GM18870 (cell line): ENCODE measurements at regions not wholly inside any gene's neighbourhood (a gene's known extent, or its start where the extent isn't known, plus 50 kb on each side); places are given as distances from the start of the nearest gene placed in this dataset.
"Not testable (repeated sequence)": the region's sequence is repeated elsewhere in the genome, so short reads cannot be mapped to it uniquely, and the experiment has no call there.

Experiments
- ATAC-seq: cut with Tn5 transposase; IDR thresholded peaks from one replicate; pipeline ENCODE4 v1.9.1; 2021; ENCODE audit warnings: moderate library complexity; ENCODE audit not compliant: unreplicated experiment

DNA sequence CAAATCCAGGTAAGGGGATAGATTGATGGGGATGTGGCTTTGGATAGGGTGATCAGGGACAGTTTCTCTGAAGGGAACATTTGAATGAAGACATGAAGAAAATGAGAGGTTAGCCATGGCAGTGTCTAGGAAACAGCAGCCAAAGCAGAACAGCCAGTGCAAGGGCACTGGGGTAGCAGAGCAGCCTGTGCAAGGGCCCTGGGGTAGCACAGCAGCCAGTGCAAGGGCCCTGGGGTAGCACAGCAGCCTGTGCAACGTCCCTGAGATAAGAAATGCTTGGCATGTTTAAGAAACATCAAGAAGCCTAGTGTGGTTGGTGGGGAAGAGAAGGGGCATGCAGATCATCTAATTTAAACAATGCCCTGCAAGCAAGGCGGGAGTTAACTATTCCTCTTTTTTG is 128.5 kb downstream of the IRX5 start:
- ATAC-seq, result no peak

- no peak for ATAC-seq
Measured at GRCh38 chr16:55061126-55061525, 130.5 kb downstream of the IRX5 start.

DNA sequence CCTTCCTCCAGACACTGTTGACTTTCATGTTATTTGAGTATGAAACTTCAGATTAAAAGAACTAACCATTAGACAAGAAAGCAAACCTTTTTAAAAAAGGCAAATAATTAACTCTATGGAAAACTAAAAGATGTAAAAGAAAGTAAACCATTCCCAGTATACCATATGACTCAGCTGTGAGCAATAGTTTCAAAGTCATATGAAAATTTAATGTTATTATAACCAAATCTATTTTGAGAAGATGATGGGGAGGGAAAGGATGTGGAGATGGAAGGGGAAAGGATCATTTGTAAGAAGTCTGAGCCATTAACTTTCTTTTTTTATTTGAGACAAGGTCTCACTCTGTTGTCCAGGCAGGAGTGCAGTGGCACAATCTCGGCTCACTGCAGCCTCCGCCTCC is 131.8 kb downstream of the IRX5 start:
- ATAC-seq, result no peak

GRCh38 chr16:55072976-55073375 is 142.3 kb downstream of the IRX5 start:
- no peak for ATAC-seq

GRCh38 chr16:55073830-55074229 is 143.2 kb downstream of the IRX5 start:
- no peak for ATAC-seq

- ATAC-seq, result not testable (repeated sequence)
Measured at GRCh38 chr16:55075208-55075607, 144.5 kb downstream of the IRX5 start.

DNA sequence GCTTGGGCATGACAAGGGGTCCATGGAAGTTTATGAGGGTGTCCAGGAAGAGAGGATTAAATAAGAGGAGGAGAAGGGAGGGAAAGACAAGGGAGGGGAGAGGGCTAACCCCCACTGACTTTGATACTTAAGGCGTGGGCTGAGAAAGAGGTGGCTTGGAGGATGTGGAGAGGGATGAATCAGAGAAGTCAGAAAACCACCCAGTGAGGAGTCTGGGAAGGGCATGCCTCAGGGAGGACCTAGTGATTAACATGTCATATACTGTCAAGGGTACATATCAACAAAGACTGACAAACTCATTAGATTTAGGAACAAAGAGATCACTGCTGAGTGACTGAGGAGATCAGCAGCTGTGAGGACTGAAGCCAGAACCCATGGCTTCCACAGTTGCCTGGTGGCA is 145.4 kb downstream of the IRX5 start:
- no peak for ATAC-seq

DNA sequence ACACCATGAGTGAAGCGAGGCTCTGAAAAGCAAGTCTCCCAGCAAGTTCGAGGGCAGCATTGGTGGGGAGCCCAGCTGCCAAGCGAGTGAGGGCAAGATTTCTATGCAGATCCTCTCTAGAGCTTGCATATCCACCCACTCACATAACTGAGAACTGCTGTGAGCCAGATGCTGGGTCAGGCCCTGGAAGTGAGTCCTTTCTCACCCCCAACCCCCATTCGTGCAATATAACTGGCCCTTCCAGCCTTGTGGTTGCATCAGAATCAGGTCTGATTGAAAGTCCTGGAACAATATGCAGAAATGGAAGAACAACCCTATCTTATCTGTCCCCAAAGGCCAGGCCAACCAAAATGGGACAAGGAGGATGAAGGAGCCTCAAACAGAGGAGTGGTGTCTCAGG is 146.6 kb downstream of the IRX5 start:
- ATAC-seq, result no peak

- no peak for ATAC-seq
Measured at GRCh38 chr16:55078153-55078552, 147.5 kb downstream of the IRX5 start.

DNA sequence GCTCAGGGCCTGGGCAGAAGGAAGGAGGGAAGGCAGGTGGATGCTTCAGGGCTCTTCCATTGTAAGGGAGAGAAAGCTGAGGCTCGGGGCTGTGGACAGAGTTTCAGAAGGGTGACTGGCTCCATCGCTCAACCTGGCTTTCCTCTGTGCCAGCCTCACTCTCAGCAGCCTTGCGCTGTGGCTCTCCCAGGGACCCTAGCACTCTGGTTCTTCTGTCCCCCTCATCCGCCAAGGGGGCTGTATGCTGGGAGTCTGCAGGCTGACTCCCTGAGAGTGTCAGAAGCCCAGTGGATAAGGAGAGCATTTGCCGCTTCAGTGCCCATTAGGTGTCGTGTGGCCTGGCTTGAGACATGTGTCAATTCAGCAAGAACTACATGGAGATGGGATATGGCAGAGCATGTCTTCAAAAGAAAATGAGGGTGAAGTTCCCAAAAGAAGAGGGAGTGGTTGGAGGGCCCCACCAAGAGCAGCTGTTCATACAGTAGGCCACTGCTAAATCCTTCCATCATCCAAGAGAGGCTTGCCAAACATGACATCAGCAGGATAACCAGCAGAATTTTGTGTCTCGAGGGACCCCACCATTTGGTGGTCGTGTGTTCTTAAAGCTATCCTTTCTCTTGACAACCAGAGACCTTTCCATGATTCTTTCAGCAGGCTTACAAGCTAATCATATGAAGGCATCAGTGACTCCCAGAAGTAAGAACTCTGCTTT is 148.2 kb downstream of the IRX5 start:
- ATAC-seq, result no peak

DNA sequence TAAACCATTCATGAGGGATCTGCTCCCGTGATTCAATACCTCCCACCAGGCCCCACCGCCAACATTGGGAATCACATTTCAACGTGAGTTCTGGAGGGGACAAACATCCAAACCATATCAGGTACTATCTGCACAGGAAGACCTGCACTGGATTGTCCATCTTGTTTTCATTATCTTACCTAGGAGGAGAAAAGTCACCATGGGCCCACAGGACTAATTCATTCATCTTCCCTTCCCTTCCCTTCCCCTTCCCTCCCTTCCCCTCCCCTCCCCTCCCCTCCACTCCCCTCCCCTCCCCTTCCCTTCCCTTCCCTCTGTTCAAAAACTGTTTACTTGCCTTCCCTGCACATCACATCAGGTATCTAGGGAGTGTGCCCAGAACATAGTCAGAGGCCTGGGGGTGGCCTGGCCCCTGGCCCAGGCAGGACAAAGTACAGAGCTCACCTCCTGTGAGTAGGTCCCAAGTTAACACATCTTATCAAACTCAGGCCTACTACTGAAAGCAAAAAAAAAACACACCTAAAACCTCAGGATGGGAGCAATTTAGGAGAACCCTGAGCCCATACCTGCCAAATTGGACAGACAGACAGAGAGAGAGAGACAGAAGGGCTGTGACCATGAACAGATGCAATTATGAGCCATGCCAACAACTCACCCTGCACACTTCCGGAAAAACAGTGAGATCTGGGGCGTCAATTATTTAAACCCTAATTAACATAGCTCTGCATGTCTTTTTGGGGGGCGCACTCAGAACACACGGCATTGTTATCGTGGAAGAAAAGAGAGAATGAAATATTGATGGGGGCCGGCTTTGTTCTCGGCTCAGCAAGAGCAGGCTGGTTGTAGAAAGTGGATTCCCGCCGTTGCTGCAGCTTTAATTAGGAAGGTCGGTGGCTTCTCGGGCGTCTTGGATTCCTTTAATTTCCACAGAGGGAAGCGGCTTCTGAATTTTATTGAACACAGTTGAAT is 151.2 kb downstream of the IRX5 start:
- no peak for ATAC-seq

GRCh38 chr16:55082591-55082976 is 151.9 kb downstream of the IRX5 start:
- ATAC-seq, result no peak

GRCh38 chr16:55083052-55083451 is 152.4 kb downstream of the IRX5 start:
- ATAC-seq, result no peak

- ATAC-seq, result no peak
Measured at GRCh38 chr16:55088098-55088497, 157.4 kb downstream of the IRX5 start.

- no peak for ATAC-seq
Measured at GRCh38 chr16:55089600-55089999, 158.9 kb downstream of the IRX5 start.

- ATAC-seq, result no peak
Measured at GRCh38 chr16:55091213-55091870, 160.7 kb downstream of the IRX5 start.

DNA sequence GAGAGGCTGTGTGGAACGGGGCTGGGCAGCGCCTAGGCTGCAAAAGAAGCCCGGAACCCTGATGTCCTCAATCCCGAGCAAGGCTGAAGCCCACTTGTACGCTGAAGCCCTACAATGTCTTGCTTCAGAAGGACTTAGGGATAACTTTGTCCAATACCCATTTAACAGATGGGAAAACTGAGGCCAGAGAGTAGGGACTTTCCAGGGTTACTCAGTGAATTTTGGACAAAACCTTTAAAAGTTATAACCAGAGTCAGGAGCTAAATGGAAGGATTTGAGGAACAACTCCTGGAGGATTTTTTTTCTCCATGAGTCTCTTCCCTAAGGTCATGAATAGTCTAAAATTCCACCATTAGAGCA is 161.2 kb downstream of the IRX5 start:
- ATAC-seq, result no peak

DNA sequence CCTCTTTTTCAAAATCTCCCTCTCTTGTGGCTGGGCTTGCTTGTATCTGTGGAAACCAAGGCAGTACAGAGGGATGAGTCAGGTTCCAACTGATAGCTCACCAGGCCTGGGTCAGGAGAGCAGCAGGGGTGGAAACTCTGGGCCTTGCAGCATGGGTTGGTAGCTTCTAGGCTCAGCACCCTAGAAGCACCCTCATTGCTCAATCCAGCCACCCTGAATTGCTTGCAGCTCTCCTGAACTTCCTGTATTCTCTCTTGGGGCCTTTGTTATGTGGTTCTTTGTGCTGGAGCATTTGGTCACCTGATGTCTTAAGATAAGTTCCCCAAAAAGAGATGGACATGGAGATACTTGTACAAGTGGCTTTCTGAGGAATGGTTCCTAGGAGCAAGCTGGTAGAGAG is 169.4 kb downstream of the IRX5 start:
- no peak for ATAC-seq

GRCh38 chr16:55101026-55101425 is 170.4 kb downstream of the IRX5 start:
- no peak for ATAC-seq

- no peak for ATAC-seq
Measured at GRCh38 chr16:55102077-55102476, 171.4 kb downstream of the IRX5 start.

DNA sequence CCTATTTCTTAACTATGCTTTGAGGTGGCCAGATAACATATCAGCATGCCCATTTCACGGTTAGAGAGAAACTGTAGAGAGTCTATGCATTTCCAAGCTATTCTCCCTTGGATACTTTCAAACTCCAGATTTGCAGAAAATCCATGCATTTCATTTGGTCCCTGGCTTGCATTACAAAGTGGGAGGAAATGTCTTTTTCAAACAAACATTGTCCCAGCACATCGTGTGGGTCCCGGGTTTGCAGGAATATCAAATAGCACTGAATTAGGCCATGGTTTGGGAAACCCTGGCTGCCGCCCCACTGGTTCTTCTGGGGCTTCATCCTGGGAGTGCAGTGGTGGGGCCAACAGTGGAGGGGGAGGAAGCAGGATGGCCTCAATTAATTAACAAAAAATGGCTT is 171.9 kb downstream of the IRX5 start:
- ATAC-seq, result no peak

DNA sequence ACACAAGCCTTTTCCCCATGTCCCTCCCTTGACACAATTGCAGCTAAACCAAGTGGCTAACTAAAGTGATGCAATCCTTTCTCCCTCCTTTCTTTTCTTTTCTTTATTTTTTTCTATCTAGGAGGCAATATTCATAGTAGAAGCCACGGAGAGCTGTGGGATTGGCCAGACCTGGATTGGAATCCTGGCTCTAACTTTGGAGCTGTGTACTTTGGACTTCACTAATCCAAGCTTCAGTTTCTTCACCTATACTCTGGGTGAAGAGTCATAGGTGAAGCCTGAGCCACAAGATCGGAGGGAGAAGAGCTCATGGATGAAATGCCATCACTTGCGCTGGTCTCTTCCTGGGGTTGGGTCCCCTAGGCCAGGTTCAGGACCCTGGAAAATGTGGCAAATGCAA is 177.2 kb downstream of the IRX5 start:
- ATAC-seq, result no peak
